ENCODE measurements at regions not wholly inside any gene's neighbourhood (a gene's known extent, or its start where the extent isn't known, plus 50 kb on each side); places are given as distances from the start of the nearest gene placed in this dataset.
"Not testable (repeated sequence)": the region's sequence is repeated elsewhere in the genome, so short reads cannot be mapped to it uniquely, and the experiment has no call there.

DNA sequence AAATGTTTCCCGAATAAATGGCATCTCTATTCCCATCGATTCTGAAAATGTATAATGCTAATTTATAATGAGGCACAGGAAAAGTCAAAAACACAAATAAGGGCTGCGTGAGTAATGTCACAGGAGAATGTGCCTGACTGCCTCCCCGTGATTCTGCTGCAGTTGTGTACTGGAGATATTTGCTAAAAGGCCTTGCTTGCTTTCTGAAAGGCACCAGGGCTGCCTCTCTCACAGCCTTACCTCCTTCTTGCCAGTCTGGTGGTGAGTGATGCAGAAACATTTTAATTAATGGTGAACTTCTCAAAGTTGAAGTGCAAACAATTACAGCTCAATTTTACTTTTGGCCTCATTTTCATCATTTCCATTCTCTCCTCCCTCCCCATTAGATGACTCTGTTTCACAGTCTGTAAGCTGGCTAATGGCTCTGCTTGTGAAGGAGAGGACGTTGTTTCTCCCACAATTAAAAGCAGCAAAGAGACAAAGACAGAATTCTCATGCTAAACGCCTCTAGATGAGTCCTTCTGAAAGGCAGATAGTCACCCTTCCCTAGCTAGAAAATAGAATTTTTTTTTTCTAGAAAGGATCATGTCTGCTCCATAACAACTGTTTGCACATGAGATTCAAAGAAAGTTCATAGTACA lies 377.6 kb downstream of the MDFIC start:
- no peak for TF ChIP-seq CTCF (IDR thresholded peaks at IDR 0.05; ENCODE audit: low read depth, low read length)
- in situ Hi-C loops (cut with HindIII; ENCODE audit: low sequenced_read_pairs): no loop called here
- DNase-seq (ENCODE audit: low read depth, low spot score): no peak
- no peak overlapping the region for H3K4me3 ChIP-seq (ENCODE audit: low read depth, low read length)

GRCh38 chr7:115297656-115298055 lies 375.8 kb downstream of the MDFIC start:
- no peak overlapping the region for H3K4me3 ChIP-seq (ENCODE audit: low read depth, low read length)
- peak; percentile 76 for DNase-seq (ENCODE audit: low read depth, low spot score)
- no peak for TF ChIP-seq CTCF (IDR thresholded peaks at IDR 0.05; ENCODE audit: low read depth, low read length)
- in situ Hi-C loops (cut with HindIII; ENCODE audit: low sequenced_read_pairs): no loop called here

DNA sequence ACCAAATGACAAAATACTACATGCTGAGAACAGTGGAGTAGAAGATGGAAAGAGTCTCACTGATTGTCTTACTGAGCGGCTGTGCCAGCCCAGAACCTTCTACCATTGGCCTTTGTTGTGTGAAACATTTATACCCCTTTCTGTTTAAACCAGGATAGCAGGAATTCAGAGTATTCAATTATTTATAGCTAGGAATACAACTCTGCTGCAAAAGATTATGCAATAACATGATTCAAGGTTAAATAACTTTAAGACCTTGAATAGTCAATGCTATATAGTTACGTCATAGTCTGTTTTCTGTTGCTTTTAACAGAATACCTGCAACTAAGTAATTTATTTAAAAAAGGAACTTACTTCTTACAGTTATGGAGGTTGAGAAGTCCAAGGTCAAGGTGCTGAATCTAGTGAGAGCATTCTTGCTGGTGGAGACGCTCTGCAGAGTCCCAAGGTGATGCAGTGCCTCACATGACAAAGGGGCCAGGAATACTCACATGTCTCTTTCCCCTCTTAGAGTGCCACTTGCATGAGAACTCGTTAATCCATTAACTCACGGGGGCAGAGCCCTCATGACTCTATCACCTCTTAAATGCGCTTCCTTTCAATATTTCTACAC lies 371.8 kb downstream of the MDFIC start:
- in situ Hi-C loops (cut with HindIII; ENCODE audit: low sequenced_read_pairs): no loop called here
- DNase-seq (ENCODE audit: low read depth, low spot score): no peak
- no peak for TF ChIP-seq CTCF (IDR thresholded peaks at IDR 0.05; ENCODE audit: low read depth, low read length)
- no peak overlapping the region for H3K4me3 ChIP-seq (ENCODE audit: low read depth, low read length)

GRCh38 chr7:115292381-115292780 lies 370.5 kb downstream of the MDFIC start:
- in situ Hi-C loops (cut with HindIII; ENCODE audit: low sequenced_read_pairs): no loop called here
- no peak overlapping the region for H3K4me3 ChIP-seq (ENCODE audit: low read depth, low read length)
- DNase-seq (ENCODE audit: low read depth, low spot score): no peak
- TF ChIP-seq CTCF (IDR thresholded peaks at IDR 0.05; ENCODE audit: low read depth, low read length): no peak

GRCh38 chr7:115289971-115290370 lies 368.1 kb downstream of the MDFIC start:
- no peak for TF ChIP-seq CTCF (IDR thresholded peaks at IDR 0.05; ENCODE audit: low read depth, low read length)
- in situ Hi-C loops (cut with HindIII; ENCODE audit: low sequenced_read_pairs): no loop called here
- DNase-seq (ENCODE audit: low read depth, low spot score): peak; percentile 33

DNA sequence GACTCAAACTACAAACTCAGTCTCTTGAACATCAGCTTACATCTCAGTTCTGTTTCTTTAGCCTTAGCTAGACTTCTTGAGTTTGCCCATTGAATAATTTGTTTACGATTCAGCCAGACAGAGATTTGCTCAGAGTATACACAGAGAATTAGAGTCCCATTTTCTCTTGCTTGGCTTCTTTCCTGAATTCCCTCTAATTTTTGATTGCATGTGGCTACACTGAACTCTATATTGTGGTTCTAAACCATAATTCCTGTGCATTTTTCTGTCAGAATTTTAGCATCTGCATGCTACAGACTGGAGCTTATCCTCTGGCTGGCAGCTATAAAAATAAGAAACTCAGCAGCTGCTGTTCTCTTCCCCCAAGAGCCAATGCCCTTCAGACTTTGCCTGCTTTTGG lies 354.9 kb downstream of the MDFIC start:
- no peak for TF ChIP-seq CTCF (IDR thresholded peaks at IDR 0.05; ENCODE audit: low read depth, low read length)
- H3K4me3 ChIP-seq (ENCODE audit: low read depth, low read length): no peak overlapping the region
- no peak for DNase-seq (ENCODE audit: low read depth, low spot score)
- in situ Hi-C loops (cut with HindIII; ENCODE audit: low sequenced_read_pairs): no loop called here

More at GRCh38 chr7:115289971-115290370, 368.1 kb downstream of the MDFIC start:
- H3K4me3 ChIP-seq (ENCODE audit: low read depth, low read length): no peak overlapping the region

GRCh38 chr7:115273855-115274254 lies 352.0 kb downstream of the MDFIC start:
- DNase-seq (ENCODE audit: low read depth, low spot score); in situ Hi-C loops (cut with HindIII; ENCODE audit: low sequenced_read_pairs); H3K4me3 ChIP-seq (ENCODE audit: low read depth, low read length): not testable (repeated sequence)
